ENCODE measurements at regions not wholly inside any gene's neighbourhood (a gene's known extent, or its start where the extent isn't known, plus 50 kb on each side); places are given as distances from the start of the nearest gene placed in this dataset.
"Not testable (repeated sequence)": the region's sequence is repeated elsewhere in the genome, so short reads cannot be mapped to it uniquely, and the experiment has no call there.

DNA sequence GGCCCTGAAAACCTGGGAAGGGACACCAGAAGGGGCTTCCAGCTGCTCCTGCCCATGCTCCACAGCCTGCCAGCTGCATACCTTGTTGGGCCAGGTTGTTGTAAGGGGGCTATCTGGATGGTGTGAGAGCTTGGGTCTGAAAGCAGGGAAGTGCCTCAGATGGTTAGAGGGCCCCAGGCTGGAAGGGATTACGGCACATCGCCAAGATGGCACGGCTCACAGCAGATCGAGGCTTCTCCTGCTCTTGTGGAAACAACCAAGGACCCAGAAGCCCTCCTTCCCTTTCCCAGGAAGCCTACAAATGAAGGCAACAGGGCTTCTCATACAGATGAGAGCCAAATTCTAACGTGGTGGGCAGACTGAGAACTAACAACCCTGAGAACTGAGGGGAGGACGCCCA is 121.7 kb upstream of the ADCY2 start:
- DNase-seq (ENCODE audit: low read depth in 2 of 2), result no peak

DNA sequence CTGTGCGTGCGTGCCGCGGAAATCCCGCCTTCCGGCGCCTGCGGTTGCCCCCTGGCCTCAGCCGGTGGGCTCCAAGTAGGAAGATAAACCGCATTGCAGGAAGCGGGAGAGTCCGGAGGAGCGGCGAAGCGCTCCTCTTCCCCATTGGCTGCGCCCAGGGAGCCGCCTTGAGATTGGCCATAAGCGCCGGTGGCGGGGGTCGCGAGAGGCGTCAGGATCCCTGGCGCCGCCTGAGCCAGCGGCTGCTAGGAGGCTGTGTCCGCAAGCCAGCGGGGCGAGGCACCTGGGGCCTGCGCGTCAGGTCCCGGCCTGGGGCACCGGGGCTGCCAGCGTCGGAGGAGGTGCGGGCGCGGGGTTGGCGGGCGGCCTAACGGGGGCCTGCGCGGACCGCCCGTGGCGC is 106.3 kb upstream of the ADCY2 start:
- DNase-seq (ENCODE audit: low read depth in 2 of 2), result not testable (repeated sequence)

DNA sequence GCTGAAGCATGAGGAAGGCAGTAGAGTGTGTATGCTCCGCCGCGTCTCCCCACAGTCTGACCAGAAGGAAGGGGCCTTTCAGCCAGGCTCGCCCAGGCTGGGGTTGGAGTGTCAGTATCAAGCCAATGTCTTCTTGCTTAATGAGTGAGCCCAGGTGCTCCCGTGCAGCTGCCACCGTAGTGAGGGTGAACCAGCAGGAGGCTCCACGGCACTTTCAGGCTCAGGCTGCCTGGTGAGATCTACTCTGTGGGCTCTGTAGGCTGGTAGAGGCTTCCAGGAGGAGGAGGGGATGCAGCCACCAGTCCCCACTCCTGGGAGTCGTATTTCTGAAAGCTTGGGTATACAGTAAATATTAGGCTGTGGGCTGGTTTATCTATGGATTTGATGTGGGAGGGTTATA is 98.1 kb upstream of the ADCY2 start:
- not testable (repeated sequence) for DNase-seq (ENCODE audit: low read depth in 2 of 2)

DNA sequence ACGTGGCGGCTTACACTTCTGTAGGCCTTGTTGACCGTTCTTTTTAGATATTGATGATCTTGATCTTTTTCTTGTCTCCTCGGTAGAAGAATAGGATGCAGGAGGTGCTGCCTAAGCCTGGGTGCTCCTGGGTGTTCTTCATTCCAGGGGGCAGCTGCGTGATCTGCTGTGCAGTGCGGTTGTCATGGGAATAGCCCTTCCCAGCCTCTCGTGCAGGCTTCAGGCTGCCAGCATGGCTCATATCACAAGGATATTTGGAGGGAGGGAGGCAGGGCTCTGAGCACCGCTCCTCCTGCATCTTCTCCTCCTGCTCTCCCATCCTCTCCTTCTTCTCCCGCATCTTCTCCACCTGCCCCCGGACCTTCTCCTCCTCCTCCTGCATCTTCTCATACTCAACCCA is 96.2 kb upstream of the ADCY2 start:
- not testable (repeated sequence) for DNase-seq (ENCODE audit: low read depth in 2 of 2)

DNA sequence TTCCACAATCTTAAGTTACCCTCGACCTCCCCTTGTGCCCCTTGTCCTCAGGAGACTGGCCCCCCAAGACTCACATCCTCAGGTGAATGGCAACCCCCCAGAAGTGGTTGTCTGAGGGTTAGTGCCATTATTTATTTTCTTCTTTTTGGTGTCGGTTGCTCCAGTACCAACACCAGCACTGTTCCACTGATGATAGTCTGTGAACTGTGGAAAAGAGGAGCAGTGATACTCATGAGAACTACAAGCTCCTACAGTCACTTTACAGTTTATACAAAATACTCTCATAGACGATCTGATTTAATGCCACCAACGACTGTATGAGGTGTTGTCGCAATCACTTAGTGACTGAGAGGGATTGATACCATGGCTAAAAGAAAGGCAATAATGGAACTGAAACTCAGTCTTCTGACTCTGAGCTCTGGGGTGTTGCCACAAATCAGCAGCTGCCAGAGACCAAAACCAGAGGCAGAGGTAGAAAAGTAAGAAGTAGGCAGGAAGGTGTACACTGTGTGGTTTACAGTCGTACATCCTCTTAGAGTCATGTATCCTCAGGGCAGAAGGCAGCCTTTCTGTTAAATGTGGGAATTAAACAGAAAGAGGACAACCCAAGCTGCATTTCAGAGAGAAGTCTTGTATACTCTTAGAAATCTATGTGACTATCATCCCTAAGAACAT is 90.8 kb upstream of the ADCY2 start:
- DNase-seq (ENCODE audit: low read depth in 2 of 2), result not testable (repeated sequence)

DNA sequence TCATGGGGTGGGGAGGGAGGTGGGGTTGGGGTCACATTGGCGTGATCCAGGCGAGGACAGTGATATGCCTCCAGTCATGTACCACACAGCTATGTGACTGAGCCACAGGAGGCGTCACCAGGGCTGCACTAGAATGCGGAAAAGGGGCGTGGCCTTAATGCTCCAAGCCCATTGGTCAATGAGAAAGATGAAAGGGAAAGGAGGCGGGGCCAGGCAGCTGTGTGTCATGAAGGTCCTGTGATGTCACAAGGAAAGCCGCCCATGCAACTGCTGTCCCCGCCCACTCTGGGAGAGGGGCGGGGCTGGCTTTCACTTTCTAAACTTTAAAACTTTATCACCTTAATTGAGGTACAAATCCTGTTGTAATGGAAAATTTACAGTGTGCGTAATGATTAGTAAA is 89.4 kb upstream of the ADCY2 start:
- DNase-seq (ENCODE audit: low read depth in 2 of 2), result not testable (repeated sequence)

DNA sequence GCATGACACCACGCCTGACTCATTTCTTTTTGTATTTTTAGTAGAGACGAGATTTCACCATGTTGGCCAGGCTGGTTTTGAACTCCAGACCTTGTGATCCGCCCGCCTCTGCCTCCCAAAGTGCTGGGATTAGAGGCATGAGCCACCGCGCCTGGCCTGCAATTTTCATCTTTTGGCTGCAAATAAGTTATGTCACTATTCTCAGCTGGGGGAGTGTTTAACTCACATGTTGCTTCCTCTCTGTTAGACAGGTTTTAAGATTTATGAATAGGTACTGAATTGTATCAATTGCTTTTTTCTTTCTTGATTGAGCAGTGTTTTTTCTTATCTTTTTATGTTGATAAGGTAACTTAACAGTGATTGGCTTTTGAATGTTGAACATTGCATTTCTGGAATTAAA is 88.2 kb upstream of the ADCY2 start:
- DNase-seq (ENCODE audit: low read depth in 2 of 2), result not testable (repeated sequence)

DNA sequence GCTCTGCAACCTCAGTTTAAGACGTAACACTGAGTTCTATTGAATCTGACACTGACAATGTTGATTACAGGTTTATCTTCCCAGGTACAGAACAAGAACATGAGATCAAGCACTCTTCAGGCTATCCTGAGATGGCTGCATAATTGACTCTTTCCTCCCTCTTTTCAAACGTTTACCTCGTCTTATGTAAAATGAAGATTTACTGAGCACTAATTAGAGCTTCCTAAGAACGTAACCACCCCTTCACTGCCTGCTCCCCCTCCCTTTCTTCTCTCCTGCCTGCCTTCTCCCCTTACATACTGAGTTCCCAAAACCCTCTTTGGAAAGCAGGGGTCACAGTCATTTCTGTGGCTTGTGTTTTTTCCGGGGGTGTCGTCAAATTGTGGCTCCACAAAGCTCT is 86.2 kb upstream of the ADCY2 start:
- not testable (repeated sequence) for DNase-seq (ENCODE audit: low read depth in 2 of 2)

DNA sequence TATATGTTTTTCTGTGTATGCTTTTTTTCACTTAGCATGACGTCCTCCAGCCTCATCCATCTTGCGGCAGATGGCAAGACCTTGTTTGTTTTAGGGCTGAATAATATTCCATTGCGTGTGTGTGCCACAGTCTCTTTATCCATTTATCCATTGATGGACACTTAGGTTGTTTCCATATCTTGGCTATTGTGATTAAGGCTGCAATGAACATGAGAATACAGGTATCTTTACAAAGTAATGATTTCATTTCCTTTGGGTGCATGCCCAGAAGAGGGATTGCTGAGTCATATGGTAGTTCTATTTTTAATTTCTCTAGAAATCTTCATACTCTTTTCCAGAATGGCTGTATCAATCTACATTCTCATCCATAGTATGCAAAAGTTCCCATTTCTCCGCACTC is 85.3 kb upstream of the ADCY2 start:
- DNase-seq (ENCODE audit: low read depth in 2 of 2), result not testable (repeated sequence)

DNA sequence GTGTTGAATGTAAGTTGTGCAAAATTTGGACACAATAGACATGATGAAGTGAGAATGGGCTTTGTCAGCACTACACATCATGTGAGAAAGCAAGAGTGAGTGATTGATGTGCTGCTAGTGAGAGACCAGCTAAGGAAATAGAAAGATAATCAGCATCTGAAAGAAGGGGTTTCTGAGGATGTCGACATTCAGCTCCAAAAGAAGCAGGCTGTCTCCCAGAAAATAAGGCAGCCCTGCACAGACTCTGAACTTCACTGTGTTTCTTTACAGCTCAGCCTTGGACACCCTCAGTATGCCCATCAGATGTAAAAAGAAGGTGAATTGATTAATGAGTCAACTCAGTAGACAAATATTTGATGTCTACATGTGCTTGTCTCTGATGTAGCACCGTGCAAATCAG is 80.8 kb upstream of the ADCY2 start:
- no peak for DNase-seq (ENCODE audit: low read depth in 2 of 2)

DNA sequence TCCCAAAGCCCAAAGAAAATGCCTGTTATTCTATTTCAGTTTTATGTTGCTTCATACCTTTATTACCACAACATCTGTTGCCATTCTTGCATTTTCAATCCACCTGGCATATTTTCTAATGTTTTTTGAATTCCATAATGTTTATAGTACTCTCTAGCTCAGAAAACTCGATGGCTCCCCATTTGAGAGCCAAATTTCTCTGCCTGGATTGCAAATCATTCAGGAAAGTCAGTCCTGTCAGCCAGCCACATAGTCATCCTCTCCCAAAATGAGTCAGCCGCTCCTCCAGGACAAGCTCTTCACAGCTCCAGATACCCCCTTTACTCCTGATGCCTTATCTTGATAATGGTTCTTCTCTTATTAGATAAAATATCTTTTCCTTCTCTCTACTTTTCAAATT is 78.2 kb upstream of the ADCY2 start:
- no peak for DNase-seq (ENCODE audit: low read depth in 2 of 2)

DNA sequence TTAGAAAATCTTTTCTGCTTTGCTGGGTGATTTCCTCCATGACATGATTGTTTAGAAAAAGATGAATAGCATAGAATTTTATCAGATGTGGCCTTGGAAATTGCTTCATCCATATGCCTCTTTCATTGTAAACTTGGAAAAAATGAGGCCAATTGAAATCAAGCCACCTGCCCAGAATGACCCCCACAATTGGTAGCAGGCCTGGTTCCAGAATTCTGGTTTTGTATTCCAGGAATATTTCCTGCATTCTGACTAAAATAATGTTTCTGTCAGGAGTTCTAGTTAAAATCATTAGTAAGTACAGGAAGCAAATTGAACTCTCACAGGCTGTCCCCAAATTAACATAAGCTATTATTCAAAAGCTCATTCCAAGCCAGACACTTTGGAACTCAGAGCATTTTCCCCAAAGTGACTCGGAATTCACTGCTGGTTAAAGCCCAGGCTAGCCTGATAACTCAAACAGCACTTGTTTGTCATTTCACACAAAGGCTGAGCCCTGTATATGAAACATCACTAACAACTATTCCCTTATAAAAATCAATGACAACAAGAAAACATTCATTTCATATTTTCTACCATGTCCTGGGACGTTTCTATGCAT is 75.1 kb upstream of the ADCY2 start:
- DNase-seq (ENCODE audit: low read depth in 2 of 2), result no peak

DNA sequence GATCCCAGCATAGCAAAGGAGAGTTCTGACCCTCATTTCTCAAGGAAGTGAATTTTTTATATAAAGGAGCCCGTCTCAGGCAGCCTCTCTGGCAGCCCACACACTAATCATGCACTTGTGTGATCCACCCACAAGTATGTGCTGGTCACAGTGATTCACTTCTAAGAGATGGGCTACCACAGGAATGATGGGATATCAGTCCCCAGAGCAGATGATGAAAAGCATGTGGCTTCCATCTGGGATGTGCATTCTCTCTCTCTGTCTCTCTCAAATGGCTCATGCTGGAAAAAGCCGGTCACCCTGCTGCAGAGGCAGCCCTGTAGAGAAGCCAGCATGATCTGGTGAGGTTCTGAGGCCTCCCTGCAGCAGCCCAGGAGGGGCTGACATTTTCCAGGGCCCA is 74.2 kb upstream of the ADCY2 start:
- DNase-seq (ENCODE audit: low read depth in 2 of 2), result no peak

DNA sequence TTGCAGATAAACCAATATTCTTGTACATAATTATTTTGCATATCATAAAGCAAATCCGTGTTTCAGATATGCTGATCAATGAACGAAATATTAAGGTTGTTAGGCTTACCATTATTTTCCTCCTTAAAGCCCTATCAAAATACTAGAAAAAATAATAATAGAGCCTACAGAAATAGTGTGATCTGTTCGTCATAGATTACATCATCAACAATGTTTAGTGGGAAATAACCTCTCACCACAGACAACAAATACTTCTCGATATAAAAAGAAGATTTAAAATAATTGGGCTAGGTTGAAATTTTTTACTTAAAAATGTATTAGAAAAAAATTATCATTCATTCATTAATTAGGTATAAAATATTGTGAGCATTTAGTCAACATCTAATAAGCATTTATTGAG is 71.0 kb upstream of the ADCY2 start:
- no peak for DNase-seq (ENCODE audit: low read depth in 2 of 2)

DNA sequence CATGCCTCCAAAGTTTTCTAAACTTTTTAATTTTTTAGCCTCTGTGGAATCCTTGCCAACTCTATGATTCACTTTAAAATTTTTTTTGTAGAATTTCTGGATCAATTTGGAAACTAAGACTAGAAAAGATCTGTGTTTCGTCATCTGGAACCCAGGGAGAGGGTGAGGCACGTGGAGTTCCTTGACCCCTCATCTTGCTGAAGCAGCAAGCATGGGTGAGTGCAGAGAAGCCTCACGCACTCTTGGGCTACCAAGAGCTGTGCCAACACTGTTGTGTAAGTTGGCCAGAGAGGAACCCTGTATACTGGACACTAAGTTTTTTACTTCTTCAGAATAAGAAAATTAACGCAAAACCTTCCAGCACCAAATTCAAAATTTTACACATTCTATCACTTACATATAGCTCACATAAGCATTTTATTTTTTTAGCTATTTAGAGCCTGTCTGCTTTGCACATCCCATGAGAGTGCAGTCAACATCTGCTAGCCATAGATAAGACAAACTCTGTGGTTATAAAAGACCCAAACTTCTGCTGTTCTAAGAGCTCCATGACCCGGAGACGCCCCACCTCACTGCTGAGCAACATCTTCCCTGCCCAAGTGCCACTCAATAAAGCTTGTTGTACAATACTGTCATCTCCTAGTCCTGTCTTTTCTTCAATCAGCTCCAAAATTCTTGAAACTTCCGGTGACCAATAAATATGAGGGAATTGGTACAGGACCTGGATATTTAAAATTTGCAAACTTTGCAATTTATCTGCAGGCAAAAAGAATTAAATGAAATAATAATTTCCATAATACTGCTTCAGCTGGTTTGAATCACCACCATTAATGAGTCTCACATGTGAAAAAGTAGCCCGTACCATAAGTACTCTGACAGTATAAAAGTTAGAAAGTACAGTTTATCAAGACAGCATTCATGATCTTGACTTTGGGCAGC is 69.7 kb upstream of the ADCY2 start:
- DNase-seq (ENCODE audit: low read depth in 2 of 2), result no peak

DNA sequence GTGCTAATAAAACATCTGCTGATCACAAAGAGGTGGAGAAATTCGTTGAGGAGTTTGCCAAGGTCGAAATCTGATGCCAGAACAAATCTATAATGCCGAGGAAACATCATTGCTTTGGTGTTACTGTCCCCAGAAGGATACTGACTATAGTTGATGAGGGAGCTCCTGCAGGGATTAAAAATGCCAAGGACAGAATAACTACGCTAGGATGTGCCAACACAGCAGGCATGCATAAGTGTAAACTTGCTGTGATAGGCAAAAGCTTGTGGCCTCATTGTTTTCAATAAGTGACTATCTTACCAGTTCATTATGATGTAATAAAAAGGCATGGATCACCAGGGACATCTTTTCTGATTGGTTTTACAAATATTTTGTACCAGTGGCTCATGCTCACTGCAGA is 66.8 kb upstream of the ADCY2 start:
- no peak for DNase-seq (ENCODE audit: low read depth in 2 of 2)

DNA sequence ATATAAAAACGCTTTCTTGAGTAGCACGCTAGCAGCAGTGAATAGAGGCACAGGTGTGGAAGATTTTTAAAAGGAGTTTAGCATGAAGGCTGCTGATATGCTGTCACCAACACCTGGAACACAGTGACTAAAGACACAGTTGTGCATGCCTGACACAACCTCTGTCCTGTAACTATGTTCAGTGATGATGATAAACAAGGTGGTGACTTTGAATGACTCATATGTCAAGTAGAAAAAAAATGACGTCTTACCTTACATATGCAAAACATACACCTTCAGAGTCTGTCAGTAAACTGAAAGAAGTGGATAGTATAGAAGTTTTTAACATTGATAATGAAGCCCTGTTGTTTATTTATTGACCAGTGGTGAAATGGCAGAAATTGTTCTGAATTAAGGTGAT is 66.2 kb upstream of the ADCY2 start:
- no peak for DNase-seq (ENCODE audit: low read depth in 2 of 2)

DNA sequence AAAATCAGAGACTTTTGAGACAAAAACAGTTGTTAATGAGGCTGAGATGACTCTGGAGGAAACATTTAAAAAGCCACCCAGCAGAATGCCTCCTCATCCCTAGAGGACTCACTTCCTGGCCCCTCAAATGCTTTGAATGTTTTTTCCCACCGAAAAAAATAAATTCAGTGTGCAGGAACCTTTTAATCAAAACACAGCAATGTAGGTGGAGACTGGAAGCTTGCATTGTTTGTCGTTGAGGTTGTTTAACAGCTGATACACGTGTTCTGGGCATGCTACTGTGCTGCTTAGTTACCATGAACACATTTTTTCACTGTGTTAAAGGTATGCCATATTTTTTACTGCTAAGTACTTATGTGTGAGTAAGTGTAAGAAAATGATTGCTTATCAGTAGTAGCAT is 65.7 kb upstream of the ADCY2 start:
- DNase-seq (ENCODE audit: low read depth in 2 of 2), result no peak

DNA sequence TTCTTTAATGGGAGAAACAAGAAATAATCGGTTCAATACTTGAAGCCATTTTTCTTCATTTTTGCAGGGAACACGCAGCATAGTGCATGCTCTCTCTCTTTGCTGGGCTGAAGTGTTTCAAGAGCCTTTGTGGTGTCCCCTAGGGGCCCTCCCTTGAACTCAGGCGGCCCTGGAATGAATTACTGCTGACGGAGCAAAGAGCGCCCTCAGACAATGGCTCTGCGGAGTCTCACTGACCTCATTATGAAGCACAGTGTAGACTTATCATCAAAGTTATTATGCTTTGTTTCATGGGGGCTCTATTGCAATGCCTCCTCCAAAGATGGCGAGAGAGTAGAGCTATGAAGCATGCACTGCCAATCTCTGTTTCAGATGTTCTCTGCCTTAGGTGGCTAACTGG is 64.8 kb upstream of the ADCY2 start:
- DNase-seq (ENCODE audit: low read depth in 2 of 2), result no peak

Data from activated CD8-positive, alpha-beta memory T cell treated with anti-CD3 and anti-CD28 coated beads for 4 hours (primary cell).